ENCODE measurements at regions not wholly inside any gene's neighbourhood (a gene's known extent, or its start where the extent isn't known, plus 50 kb on each side); places are given as distances from the start of the nearest gene placed in this dataset.

GRCh38 chr7:12761691-12762090 is 74.3 kb downstream of the ARL4A start:
- H3K27me3 Mint-ChIP-seq (ENCODE audit: low read depth): no peaks in the 10 kb centered on the region
- no peak overlapping the region for H3K27ac Mint-ChIP-seq (ENCODE audit: unreplicated experiment)
- H3K9me3 Mint-ChIP-seq: peaks cover 5% of the 10 kb centered on the region
- no peak overlapping the region for H3K4me3 Mint-ChIP-seq
- H3K4me1 Mint-ChIP-seq: peaks cover 42% of the 10 kb centered on the region
- H3K36me3 Mint-ChIP-seq (ENCODE audit: low read depth): no peaks in the 10 kb centered on the region
- DNase-seq (ENCODE audit: low read depth, low spot score): no peak
- TF ChIP-seq CTCF (conservative IDR thresholded peaks at IDR 0.05): no peak

GRCh38 chr7:12764458-12764891 is 77.0 kb downstream of the ARL4A start:
- no peak for DNase-seq (ENCODE audit: low read depth, low spot score)
- H3K36me3 Mint-ChIP-seq (ENCODE audit: low read depth): no peaks in the 10 kb centered on the region
- H3K27me3 Mint-ChIP-seq (ENCODE audit: low read depth): no peaks in the 10 kb centered on the region
- H3K27ac Mint-ChIP-seq (ENCODE audit: unreplicated experiment): no peak overlapping the region
- H3K9me3 Mint-ChIP-seq: peaks cover 5% of the 10 kb centered on the region
- H3K4me1 Mint-ChIP-seq: peaks cover 49% of the 10 kb centered on the region
- no peak for TF ChIP-seq CTCF (conservative IDR thresholded peaks at IDR 0.05)
- no peak overlapping the region for H3K4me3 Mint-ChIP-seq

GRCh38 chr7:12765431-12766100 is 78.1 kb downstream of the ARL4A start:
- Mint-ChIP-seq H3K9me3 (peaks cover 5% of the 10 kb centered on the region), H3K4me1 (peaks cover 52% of the 10 kb centered on the region), H3K27ac (ENCODE audit: unreplicated experiment) (peak overlapping the region; percentile 63), H3K4me3 (no peak overlapping the region), H3K27me3 (ENCODE audit: low read depth) (no peaks in the 10 kb centered on the region), H3K36me3 (ENCODE audit: low read depth) (no peaks in the 10 kb centered on the region)
- DNase-seq (ENCODE audit: low read depth, low spot score): no peak
- TF ChIP-seq CTCF (conservative IDR thresholded peaks at IDR 0.05): no peak

GRCh38 chr7:12766416-12766815 is 79.0 kb downstream of the ARL4A start:
- no peak for DNase-seq (ENCODE audit: low read depth, low spot score)
- peak overlapping the region; percentile 63 for H3K27ac Mint-ChIP-seq (ENCODE audit: unreplicated experiment)
- H3K4me3 Mint-ChIP-seq: no peak overlapping the region
- no peaks in the 10 kb centered on the region for H3K36me3 Mint-ChIP-seq (ENCODE audit: low read depth)
- TF ChIP-seq CTCF (conservative IDR thresholded peaks at IDR 0.05): no peak
- peaks cover 55% of the 10 kb centered on the region for H3K4me1 Mint-ChIP-seq
- H3K9me3 Mint-ChIP-seq: peaks cover 3% of the 10 kb centered on the region
- H3K27me3 Mint-ChIP-seq (ENCODE audit: low read depth): no peaks in the 10 kb centered on the region

GRCh38 chr7:12768948-12769347 is 81.5 kb downstream of the ARL4A start:
- no peak for TF ChIP-seq CTCF (conservative IDR thresholded peaks at IDR 0.05)
- H3K36me3 Mint-ChIP-seq (ENCODE audit: low read depth): peaks cover 9% of the 10 kb centered on the region
- H3K9me3 Mint-ChIP-seq: no peaks in the 10 kb centered on the region
- H3K4me1 Mint-ChIP-seq: peaks cover 59% of the 10 kb centered on the region
- no peak for DNase-seq (ENCODE audit: low read depth, low spot score)
- no peaks in the 10 kb centered on the region for H3K27me3 Mint-ChIP-seq (ENCODE audit: low read depth)
- no peak overlapping the region for H3K27ac Mint-ChIP-seq (ENCODE audit: unreplicated experiment)
- H3K4me3 Mint-ChIP-seq: no peak overlapping the region
